Activated CD4-positive, alpha-beta T cell treated with anti-CD3 and anti-CD28 coated beads for 48 hours (primary cell): ENCODE measurements at regions not wholly inside any gene's neighbourhood (a gene's known extent, or its start where the extent isn't known, plus 50 kb on each side); places are given as distances from the start of the nearest gene placed in this dataset.

Source experiments
- DNase-seq: peaks from one replicate; pipeline ENCODE4 v3.0.0-alpha.2; 2020

GRCh38 chr9:87086221-87086818, 139.0 kb upstream of the GAS1 start:
- DNase-seq: no peak

- DNase-seq: no peak
Observed at GRCh38 chr9:87087197-87087596, 139.9 kb upstream of the GAS1 start.

GRCh38 chr9:87088192-87088591, 140.9 kb upstream of the GAS1 start:
- DNase-seq: no peak

GRCh38 chr9:87088621-87089365, 141.5 kb upstream of the GAS1 start:
- DNase-seq: no peak

GRCh38 chr9:87089506-87089905, 142.2 kb upstream of the GAS1 start:
- DNase-seq: no peak

- no peak for DNase-seq
Observed at GRCh38 chr9:87089929-87090328, 142.6 kb upstream of the GAS1 start.

GRCh38 chr9:87093777-87094176, 146.5 kb upstream of the GAS1 start:
- no peak for DNase-seq

- DNase-seq: no peak
Observed at GRCh38 chr9:87095951-87096350, 148.6 kb upstream of the GAS1 start.

- DNase-seq: no peak
Observed at GRCh38 chr9:87096506-87096905, 149.2 kb upstream of the GAS1 start.

GRCh38 chr9:87097238-87097637, 149.9 kb upstream of the GAS1 start:
- DNase-seq: no peak

GRCh38 chr9:87099407-87099806, 152.1 kb upstream of the GAS1 start:
- no peak for DNase-seq

GRCh38 chr9:87100001-87100400, 152.7 kb upstream of the GAS1 start:
- DNase-seq: no peak

- DNase-seq: no peak
Observed at GRCh38 chr9:87102126-87102525, 154.8 kb upstream of the GAS1 start.

GRCh38 chr9:87107072-87107471, 159.8 kb upstream of the GAS1 start:
- no peak for DNase-seq

- DNase-seq: no peak
Observed at GRCh38 chr9:87108661-87109060, 161.4 kb upstream of the GAS1 start.

- no peak for DNase-seq
Observed at GRCh38 chr9:87109231-87109631, 161.9 kb upstream of the GAS1 start.

- no peak for DNase-seq
Observed at GRCh38 chr9:87109851-87110250, 162.5 kb upstream of the GAS1 start.

GRCh38 chr9:87111010-87111409, 163.7 kb upstream of the GAS1 start:
- DNase-seq: no peak

- no peak for DNase-seq
Observed at GRCh38 chr9:87112656-87113055, 165.3 kb upstream of the GAS1 start.

GRCh38 chr9:87113874-87114273, 166.6 kb upstream of the GAS1 start:
- no peak for DNase-seq

- no peak for DNase-seq
Observed at GRCh38 chr9:87115785-87116184, 168.5 kb upstream of the GAS1 start.

GRCh38 chr9:87116492-87116891, 169.2 kb upstream of the GAS1 start:
- DNase-seq: no peak

GRCh38 chr9:87118594-87118993, 171.3 kb upstream of the GAS1 start:
- DNase-seq: no peak

GRCh38 chr9:87119328-87119881, 172.1 kb upstream of the GAS1 start:
- DNase-seq: no peak

- no peak for DNase-seq
Observed at GRCh38 chr9:87120610-87121009, 173.3 kb upstream of the GAS1 start.
